Neural cell (in vitro differentiated cells): ENCODE measurements at regions not wholly inside any gene's neighbourhood (a gene's known extent, or its start where the extent isn't known, plus 50 kb on each side); places are given as distances from the start of the nearest gene placed in this dataset.

ENCODE experiments used
- EP300 ChIP-seq: fragments of 450-650 bp; conservative IDR thresholded peaks from 2 replicates; pipeline ENCODE4 v1.6.1; 2014; ENCODE audit warnings: antibody characterized with exemption, mild to moderate bottlenecking, moderate library complexity; ENCODE audit not compliant: poor library complexity, severe bottlenecking
- EZH2 ChIP-seq: fragments of 200-600, 300-800 bp; shearing (Covaris generic), sonication (generic); IDR thresholded peaks from 2 replicates; pipeline ENCODE4 v1.6.1; 2014; ENCODE audit warnings: antibody characterized with exemption, low read length, borderline replicate concordance, mild to moderate bottlenecking; ENCODE audit not compliant: insufficient read depth, poor library complexity, severe bottlenecking
- RAD21 ChIP-seq: fragments of 450-650 bp; conservative IDR thresholded peaks from 2 replicates; pipeline ENCODE4 v1.6.1; 2014; ENCODE audit warnings: antibody characterized with exemption, mild to moderate bottlenecking, moderate library complexity
- TF ChIP-seq, protein P1 (sequence below): fragments of 450-650 bp; IDR thresholded peaks from 2 replicates; pipeline ENCODE4 v1.5.1; 2014; ENCODE audit warnings: antibody characterized with exemption, mild to moderate bottlenecking, moderate library complexity; ENCODE audit not compliant: poor library complexity, severe bottlenecking
- TF ChIP-seq, protein P2 (sequence below): IDR thresholded peaks from 2 replicates; pipeline ENCODE4 v1.6.1; 2012; ENCODE audit warnings: borderline replicate concordance

DNA sequence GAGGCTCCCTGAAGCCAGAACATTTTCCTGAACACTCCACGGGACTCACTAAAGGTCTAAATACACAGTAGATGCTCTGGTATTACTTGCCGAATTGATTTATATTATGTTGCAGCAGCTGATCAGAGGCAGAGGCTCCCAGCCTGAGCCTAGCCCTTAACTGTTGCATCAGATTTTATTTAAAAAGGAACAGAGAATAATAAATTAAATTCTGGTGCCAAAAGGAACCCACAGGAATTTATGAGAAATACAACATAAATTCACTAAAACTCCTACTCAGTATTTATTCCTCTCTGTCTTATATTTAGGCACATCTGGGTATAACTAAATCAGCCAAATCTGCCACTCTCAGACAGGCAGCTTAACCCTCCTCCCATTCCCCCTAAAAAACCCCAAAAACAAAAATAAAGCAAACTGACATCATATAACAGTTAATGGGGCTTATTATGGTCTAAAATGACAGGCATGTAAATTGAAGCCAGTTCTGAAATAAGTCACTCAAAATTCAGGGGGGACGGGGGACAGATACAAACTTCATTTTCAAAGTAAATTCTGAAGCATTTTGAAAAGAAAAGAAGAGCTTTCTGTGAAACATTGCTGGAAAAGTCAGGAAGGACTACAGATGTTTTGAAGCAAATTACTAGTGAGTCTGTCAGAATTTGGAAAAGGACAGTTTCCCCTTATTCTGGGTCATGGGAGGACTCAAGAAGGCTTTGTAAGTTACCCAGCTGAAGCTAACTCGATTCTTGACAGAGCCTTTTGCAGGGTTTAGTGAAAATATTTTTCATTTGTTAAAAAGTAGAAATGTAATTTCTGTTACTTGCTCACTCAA is 53.8 kb upstream of the CORO2B start:
- TF ChIP-seq, protein P1, sequence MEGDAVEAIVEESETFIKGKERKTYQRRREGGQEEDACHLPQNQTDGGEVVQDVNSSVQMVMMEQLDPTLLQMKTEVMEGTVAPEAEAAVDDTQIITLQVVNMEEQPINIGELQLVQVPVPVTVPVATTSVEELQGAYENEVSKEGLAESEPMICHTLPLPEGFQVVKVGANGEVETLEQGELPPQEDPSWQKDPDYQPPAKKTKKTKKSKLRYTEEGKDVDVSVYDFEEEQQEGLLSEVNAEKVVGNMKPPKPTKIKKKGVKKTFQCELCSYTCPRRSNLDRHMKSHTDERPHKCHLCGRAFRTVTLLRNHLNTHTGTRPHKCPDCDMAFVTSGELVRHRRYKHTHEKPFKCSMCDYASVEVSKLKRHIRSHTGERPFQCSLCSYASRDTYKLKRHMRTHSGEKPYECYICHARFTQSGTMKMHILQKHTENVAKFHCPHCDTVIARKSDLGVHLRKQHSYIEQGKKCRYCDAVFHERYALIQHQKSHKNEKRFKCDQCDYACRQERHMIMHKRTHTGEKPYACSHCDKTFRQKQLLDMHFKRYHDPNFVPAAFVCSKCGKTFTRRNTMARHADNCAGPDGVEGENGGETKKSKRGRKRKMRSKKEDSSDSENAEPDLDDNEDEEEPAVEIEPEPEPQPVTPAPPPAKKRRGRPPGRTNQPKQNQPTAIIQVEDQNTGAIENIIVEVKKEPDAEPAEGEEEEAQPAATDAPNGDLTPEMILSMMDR: no peak
- TF ChIP-seq, protein P2, sequence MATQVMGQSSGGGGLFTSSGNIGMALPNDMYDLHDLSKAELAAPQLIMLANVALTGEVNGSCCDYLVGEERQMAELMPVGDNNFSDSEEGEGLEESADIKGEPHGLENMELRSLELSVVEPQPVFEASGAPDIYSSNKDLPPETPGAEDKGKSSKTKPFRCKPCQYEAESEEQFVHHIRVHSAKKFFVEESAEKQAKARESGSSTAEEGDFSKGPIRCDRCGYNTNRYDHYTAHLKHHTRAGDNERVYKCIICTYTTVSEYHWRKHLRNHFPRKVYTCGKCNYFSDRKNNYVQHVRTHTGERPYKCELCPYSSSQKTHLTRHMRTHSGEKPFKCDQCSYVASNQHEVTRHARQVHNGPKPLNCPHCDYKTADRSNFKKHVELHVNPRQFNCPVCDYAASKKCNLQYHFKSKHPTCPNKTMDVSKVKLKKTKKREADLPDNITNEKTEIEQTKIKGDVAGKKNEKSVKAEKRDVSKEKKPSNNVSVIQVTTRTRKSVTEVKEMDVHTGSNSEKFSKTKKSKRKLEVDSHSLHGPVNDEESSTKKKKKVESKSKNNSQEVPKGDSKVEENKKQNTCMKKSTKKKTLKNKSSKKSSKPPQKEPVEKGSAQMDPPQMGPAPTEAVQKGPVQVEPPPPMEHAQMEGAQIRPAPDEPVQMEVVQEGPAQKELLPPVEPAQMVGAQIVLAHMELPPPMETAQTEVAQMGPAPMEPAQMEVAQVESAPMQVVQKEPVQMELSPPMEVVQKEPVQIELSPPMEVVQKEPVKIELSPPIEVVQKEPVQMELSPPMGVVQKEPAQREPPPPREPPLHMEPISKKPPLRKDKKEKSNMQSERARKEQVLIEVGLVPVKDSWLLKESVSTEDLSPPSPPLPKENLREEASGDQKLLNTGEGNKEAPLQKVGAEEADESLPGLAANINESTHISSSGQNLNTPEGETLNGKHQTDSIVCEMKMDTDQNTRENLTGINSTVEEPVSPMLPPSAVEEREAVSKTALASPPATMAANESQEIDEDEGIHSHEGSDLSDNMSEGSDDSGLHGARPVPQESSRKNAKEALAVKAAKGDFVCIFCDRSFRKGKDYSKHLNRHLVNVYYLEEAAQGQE: no peak
- TF ChIP-seq RAD21 (no peak), EZH2 (no peak), EP300 (no peak)
